Stimulated activated naive CD4-positive, alpha-beta T cell treated with Interleukin-2 at 50 U/mL for 16 hours (primary cell): ENCODE measurements at regions not wholly inside any gene's neighbourhood (a gene's known extent, or its start where the extent isn't known, plus 50 kb on each side); places are given as distances from the start of the nearest gene placed in this dataset.

Experiments used
- DNase-seq: peaks from one replicate; lab custom pipeline; 2025; lab: John Stamatoyannopoulos, UW

DNA sequence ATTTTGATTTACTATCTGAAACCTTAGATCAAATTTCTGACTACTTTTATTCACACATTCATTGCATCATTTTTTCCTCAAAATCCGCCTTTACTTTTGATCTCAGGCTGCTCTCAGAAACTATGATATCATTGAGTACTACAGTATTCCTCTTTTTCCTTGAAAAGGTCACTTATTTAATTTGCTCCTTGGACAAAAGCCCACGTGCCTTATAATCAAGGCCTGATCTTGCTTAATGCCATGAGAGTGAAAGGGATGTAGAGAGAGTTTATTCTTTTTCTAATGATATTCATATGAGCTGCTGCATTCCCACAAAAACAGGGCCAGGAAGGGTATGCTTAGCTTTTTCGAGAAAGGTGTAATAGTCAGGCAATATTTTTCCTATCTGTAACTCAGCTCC is 327.0 kb downstream of the ETS1 start:
- DNase-seq: no peak

DNA sequence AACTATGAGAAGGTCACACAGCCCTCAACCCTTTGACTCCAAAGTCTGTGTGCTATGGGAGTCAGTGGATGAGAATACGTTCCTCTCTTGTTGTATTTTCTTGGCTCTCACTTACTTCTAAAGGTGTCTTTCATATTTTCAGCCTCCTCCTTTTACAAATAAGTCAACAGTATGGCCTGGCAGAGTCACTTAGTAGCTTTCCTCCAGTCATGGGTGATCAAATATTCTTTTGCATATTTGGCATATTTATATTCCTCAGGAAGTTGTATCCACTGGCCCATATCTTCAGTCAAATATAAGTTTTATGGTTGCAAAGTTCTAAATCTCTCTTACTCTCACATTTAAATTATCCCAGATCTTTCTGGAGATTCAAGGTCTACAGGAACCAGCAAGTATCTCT is 327.5 kb downstream of the ETS1 start:
- DNase-seq: no peak

DNA sequence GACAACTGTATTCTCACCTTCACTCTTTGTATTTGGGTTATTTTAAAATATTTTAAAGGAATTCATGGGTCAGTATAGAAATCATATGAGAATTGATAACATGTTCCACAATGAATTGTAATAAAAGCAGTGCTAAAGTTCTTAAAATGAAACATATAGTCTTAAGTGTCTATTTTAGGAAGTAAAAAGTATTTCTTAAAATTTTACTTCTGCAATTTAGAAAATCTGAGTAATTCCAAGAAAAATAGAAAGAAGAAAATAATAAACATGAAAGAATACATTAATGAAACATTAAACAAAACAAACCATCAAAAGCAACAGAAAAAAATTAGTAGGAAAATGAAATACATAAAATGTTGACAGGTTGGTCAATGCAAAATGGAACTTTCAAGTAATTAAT is 332.4 kb downstream of the ETS1 start:
- DNase-seq: no peak

DNA sequence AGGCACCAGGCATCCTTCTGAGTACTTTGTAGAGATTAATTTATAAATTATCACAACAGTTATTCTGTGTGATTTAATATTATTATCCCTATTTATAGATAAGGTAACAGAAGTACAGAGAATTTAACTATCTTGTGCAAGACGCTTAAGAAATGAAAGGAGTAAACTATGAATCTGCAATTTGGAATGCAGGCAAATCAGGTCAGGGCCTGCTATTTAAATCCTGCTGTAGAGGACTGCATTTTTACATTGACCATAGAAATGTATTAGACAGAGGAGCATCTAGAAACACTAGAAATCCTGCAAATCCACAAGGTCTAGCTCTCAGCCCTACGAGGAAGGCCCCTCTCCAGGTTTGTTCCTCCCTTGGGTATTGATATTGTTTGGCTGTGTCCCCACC is 336.2 kb downstream of the ETS1 start:
- no peak for DNase-seq

DNA sequence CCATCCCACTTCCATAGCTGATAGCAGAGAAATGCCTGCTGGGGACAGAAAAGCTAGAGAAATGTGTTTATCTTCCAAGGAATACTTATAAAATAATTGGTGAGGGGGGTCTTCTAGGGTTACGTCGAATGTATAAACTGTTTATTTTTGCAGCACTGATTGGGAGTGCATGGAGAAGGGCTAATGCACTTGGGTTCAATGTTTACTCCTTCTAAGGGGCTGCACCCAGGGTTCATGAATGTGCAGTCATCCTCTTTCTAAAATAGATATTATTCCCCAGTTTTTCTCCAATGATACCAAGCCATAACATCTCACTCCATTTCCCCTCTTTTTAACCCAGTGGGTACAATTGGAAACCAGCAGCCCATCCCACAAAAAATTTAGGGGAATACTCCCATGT is 336.9 kb downstream of the ETS1 start:
- no peak for DNase-seq

DNA sequence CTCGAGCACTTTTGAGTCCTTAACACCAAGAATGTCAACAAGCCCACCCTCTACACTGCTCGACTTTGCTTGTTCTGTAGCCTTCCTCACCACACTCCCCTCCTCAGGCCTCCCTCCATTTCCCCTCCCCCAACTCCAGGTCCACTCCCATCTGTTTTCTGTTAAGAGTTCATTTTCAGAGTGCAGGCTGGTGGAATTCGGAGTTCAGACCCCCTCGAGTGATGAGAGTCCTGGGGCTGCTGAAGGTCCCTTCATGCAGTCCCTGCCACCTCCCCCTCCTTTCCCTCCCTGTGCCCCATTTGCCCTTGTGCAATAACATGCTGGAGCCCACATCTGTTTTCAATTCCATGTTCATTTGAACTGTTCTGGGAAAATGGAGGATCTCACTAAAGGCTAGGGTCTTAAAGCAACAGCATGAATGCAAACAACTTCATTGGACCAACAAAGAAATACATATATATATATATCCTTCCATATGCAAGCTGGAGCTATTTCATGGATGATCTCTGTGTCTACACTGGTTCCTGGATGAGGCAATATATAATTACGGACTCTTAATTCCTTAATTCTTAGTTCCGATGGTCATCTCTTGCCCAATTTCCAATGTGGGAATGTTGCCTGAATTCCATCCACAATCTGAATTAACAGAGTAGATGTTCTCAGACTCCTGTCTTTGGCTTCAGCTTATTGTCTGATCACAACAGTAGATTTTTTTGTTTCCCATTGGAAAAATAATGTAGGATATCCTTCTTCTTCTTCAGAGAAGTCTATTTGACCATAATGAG is 340.4 kb downstream of the ETS1 start:
- no peak for DNase-seq

DNA sequence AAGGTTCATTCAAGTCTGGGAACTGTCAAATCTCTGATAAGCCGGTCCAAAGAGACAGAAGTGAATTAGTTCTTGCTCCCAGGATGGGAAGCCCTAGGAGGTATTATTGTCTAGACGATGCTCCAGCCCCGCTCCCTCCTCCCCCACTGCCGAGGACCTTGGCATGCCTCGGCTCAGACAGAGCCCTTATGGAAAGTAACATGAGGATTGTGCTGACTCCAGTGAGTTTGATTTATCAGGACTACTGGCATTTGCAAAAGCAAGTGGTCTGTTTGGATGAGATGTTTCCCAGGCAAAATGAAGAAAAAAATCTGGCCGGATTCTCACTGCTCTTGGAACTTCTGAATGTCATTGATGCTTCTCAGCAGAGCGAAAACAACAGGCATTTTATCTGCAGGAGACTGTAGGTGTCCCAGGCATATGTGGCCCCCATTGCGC is 341.0 kb downstream of the ETS1 start:
- DNase-seq: no peak

DNA sequence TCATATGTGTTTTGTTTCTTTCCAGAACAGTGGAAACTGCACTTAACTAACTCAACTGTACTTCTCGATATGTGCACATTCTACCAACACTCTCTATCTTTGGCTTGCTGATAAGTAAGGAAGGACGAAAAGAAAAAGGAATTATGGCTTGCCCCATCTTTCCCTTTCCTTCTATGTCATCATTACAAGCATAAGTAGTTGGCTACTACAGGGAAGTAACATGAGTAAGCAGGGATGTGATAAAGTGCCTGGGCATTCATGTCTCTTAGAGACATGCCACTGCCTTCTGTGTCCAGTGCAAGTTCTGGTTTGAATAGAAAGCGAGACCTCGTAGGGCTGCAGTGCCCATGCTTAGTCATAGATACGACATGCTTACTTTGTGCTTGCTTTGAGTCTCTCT is 342.5 kb downstream of the ETS1 start:
- DNase-seq: no peak

DNA sequence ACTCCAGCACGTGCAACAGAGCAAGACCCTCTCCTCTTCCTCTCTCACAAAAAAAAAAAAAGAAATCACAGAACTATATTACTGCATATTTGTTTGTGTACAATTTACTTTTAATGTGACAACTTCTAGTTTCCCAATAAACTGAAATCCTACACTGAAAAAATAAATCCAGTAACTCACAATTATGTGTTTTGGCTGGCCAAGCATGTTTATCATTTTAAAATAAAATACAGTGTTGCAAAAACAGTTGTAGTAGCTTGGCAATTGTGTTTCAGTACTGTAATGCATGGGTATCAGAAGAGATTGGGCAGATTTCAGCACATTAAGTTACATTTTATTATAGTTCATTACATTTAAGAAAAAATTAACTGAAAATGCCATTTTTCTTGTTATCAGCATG is 344.9 kb downstream of the ETS1 start:
- no peak for DNase-seq

DNA sequence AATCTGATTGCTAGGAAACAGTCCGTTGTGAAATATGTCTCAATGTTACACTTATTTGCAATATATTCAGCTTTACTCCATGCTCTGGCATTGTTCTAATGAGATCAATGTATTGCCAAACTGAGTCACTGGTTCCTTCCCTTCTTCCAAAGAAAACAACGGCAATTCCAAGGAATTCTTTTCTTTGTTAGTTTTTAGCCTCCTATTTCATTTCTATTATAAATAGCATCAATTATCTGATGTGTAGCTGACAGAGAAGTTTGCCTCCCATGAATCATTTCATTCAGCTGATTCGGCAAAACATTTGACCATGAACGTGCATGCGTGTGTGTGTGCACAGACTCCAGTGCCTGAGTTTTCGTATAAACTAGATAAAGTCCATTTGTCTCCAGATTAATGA is 346.8 kb downstream of the ETS1 start:
- no peak for DNase-seq

DNA sequence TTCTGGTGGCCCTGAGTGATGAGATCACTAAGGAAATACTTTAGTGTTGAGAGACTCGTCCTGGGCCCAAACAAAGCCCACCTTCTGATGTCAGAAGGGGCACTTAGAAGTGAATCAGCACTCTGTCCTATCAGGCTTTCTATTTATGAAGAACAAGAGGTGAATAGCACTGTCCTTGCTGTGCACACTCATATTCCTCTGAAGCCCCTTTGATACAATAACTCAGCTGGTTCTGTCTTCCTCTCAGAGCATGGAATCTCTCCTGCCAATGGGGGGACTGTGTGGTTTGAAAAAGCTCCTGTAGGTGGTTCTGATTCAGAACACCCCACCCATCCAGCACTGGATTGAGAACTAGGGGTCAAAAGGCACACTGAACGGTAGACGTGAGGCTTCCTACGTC is 348.1 kb downstream of the ETS1 start:
- no peak for DNase-seq

DNA sequence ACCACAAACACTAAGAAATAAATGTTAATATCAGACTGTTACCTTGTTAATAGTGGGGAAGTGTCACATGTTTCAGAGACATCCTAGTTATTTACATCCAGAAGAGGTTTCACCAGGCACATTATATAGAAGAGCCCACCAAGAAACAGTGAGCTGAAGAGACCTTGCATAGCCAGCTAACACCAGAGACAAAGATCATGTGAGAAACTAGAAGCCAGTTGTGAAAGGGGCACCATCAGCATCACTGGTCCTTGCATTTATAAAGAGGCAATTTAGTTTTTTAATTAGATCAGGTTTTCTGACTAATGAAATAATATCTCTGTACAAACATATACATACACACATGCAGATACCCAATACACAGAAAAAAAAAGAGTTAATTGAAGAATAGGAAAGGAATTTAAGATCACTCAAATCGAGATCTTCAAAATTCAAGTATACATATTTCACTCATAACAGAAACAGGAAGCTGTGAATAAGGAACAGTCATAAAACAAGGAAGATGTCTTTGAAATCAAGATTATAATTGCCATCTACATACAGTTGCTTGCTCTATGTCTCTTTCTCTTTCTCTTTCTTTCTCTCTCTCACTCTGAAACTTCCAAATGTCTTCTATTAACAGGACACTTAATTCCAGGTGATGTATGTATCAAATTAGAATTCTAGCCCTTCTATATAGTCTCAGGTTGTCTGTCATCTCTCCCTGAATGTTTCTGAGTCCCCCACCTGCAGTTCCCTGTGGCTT is 348.7 kb downstream of the ETS1 start:
- DNase-seq: no peak

DNA sequence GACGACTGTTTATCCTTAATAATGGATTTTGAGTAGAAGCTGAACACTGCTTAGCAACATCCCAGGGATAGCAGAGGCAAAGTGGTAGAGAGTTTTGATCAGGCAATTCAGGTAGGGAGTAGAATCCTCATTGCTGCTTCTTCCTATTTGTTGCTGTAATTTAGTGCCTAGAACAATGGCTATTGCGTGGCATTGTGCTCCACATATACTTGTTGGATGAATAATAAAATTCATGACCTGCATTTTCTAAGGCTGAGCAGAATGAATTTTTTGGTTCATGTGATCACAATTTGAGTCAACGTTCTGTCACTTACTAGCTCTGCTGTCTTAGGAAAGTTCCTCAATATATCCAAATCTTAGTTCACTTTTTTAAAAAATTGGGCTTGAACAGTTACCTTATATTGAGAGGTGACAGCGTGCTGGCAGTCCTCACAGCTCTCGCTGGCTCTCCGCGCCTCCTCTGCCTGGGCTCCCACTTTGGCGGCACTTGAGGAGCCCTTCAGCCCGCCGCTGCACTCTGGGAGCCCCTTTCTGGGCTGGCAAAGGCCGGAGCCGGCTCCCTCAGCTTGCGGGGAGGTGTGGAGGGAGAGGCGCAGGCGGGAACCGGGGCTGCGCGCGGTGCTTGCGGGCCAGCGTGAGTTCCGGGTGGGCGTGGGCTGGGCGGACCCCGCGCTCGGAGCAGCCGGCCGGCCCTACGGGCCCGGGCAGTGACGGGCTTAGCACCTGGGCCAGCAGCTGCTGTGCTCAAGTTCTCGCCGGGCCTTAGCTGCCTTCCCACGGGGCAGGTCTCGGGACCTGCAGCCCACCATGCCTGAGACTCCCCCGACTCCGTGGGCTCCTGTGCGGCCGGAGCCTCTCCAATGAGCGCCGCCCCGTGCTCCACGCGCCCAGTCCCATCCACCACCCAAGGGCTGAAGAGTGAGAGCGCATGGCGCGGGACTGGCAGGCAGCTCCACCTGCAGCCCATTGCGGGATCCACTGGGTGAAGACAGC is 350.6 kb downstream of the ETS1 start:
- DNase-seq: no peak

DNA sequence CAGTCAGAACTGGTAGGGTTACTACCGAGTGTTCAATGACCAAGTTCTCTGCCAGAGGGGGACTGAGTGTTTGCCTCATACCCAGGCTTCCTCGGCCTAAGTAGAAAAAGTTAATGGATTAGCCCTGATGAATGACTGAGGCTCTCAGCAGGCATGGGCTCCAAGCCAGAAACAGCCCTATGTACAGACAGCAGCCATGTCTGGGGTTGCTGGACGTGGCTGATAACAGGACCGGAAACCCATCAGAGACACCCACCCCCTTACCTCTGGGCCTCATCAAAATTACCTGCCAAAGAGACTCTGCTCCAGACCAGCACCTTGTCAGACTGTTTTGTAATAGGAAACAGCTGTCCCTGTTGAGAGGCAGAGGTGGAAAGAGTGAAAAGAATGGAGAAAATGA is 351.4 kb downstream of the ETS1 start:
- no peak for DNase-seq

DNA sequence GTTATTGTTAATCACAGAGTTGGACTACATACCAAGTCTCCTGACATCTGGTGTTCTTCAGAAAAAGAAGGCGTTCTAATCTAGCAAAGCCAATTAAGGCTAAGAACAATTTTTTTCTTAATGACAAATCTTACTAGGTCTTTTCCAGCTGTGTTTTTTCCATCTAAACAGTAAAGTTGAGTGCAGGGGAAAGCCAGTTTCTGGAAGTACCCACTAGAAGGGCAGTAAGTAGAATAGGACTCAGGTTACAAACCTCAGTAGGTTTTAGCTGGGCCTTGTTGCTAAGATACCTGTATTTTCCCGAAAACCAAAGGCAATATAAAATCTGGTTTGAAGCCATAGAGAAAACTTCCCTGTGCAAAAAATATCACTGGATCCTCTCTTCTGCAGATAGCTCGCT is 351.9 kb downstream of the ETS1 start:
- DNase-seq: no peak

DNA sequence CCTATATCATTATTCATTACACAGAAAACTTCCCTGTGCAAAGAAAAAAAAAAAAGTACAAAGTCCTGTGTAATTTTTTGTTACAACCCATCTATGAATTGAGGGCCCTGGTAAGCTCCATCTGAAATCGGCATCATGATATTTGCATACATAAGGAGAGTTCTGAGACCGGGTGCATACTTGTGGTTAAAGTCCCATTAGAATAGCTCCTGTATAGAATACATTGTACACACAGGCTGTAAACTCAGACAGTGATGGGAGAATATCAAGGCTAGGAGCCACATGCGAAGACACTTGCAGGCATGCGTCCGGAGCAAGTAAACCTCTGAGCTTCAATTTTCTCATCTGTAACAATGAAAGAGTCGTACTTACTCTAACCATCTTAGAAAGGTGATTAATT is 353.2 kb downstream of the ETS1 start:
- DNase-seq: no peak

DNA sequence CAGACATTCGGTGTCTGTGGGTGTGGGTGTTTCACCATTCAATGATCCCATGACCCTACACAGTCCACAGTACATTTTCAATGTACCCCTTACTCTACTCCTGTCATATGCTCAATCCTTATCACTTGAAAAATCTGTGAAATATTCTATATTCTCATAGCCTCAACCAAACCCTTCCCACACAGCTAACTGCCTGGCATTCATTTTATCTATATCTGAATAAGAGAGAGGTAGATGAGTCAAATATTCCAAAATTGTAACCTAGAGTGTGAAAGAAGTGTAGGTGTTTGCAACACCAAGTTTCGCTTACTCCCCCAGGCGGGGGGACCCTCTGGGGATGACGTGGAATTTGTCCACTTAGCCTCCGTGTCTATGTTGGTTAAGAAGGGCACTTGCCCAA is 354.8 kb downstream of the ETS1 start:
- peak; percentile 62 for DNase-seq

DNA sequence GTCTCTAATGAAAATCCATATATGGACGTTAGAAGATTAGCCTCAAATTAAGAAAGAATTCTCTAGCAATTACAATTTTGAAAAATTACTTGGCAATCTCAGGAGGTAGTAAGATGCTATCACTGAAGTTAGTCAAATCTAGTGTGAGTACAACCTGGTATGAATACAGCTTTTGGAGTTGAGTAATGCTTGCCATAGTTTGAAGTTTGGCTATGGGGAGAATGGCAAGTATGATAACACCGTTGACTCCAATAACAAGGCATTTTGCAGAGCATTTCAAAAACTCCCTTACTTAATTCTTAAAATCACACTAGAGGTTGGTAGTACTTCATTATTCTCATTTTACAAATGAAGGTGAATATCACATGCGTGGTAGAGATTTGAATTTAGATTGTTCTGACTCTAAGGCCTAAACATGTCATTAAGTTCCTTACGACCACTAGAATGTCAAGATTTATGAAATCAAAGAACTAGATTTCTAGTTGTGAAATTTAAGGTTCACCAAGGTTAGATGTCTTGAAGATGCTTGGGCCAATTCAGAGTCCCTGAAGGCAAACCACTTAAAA is 355.4 kb downstream of the ETS1 start:
- DNase-seq: no peak

DNA sequence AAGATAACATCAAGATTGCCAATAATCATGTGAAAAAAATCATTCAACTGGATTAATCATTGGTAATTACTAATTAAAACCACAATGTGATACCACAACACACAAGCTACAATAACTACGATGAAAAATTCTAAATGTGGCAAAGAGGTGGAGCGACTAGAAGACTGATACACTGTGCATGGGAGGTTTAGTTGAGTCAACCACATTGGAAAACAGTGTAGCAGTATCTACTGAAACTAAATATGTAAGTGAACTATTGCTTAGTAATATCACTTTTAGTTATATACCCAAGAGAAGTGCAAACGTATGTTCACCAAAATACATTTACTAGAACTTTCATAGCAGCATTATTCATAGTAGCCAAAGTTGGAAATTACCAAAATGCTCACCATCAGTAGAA is 359.9 kb downstream of the ETS1 start:
- DNase-seq: no peak

DNA sequence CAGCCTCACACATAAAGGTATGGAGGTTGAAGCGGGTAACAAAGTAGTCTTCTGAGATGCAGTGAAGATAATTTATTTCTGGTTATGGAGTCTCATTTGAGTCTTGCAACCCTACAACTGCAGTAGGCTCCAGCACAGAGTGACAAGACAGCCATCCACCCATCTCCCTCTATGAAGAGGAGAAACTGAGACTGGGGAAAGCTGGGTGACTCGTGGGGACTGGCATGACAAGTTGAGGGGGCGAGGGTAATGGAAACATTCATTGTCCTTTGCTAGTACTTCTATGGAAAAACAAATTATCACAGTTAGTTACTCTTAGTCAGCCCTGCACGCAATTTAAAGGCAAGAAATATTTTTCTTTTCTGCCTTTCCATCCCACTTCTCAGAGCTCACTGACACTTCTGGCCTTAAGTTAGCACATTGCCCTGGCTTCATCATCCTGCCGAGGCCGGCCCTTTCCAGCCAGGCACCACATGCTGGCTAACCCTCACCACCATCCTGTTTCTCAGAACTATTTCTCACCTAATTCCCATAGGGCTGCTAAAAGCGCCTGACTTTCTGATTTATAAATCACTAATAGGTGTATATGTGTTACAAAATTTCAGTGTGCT is 361.1 kb downstream of the ETS1 start:
- peak; percentile 42 for DNase-seq

DNA sequence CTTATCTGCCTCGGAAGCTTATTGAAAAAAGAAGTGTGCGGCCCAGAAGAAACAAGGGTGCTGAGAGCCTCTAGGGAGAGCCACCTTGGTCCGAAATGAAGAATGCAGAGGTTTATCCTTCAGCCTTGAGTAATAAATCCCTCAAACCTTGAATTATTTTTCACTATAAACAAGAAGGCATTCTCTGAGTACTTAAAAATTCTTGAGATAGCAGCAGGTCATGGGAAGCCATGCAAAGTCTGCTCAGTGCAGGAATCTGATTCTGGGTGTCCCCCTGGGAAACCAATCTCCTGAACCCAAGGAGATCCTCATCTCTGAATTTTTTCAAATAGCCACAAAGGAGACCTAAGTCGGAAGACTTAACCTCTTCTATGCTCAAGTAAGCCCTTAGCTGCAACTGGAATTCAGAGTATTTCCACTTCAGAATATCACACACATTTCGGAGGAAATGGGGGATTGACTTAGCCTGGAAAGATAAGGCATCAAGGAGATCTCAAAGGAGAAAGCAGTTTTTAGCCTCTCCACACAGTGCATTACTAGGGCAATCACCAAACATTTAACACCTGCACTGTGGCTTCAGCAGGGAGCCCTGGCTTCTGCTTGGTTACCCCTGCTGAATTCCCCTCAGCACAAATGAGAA is 365.0 kb downstream of the ETS1 start:
- DNase-seq: no peak
